ENCODE measurements at regions not wholly inside any gene's neighbourhood (a gene's known extent, or its start where the extent isn't known, plus 50 kb on each side); places are given as distances from the start of the nearest gene placed in this dataset.

- H3K4me1 ChIP-seq (ENCODE audit: control insufficient read depth in 5 of 5, insufficient read depth in 5 of 5, low read length in 5 of 5): peaks cover 0 to 33% (median 0%) of the 10 kb centered on the region in 5 donors
- no peaks in the 10 kb centered on the region for H3K36me3 ChIP-seq (ENCODE audit: control insufficient read depth in 4 of 4, insufficient read depth in 4 of 4, low read length in 4 of 4)
- H3K9me3 ChIP-seq (ENCODE audit: control insufficient read depth in 4 of 4, insufficient read depth in 3 of 4, low read length in 3 of 4): peaks cover 0 to 2% (median 0%) of the 10 kb centered on the region in 4 donors
- no peaks in the 10 kb centered on the region for H3K27me3 ChIP-seq (ENCODE audit: control insufficient read depth in 3 of 3, insufficient read depth in 3 of 3, low read length in 2 of 3)
- TF ChIP-seq CTCF (IDR thresholded peaks at IDR 0.05; ENCODE audit: control extremely low read depth, extremely low read depth): no peak
- WGBS, 2 donors: 60 to 62% methylated on average over 5 of the region's 5 CpGs
- no peak overlapping the region for H3K4me3 ChIP-seq
- H3K9ac ChIP-seq (ENCODE audit: insufficient read depth in 1 of 2, low read length in 2 of 2): no peak overlapping the region
- no peak for ATAC-seq (ENCODE audit: insufficient read depth, low FRiP score)
- H3K27ac ChIP-seq (ENCODE audit: low read depth in 1 of 2, low read length in 1 of 2): no peak overlapping the region
- DNase-seq: no peak
Observed at GRCh38 chr12:98372340-98373024, 142.9 kb upstream of the TMPO start.

- H3K36me3 ChIP-seq (ENCODE audit: control insufficient read depth in 4 of 4, insufficient read depth in 4 of 4, low read length in 4 of 4): no peaks in the 10 kb centered on the region
- peaks cover 0 to 33% (median 0%) of the 10 kb centered on the region in 5 donors for H3K4me1 ChIP-seq (ENCODE audit: control insufficient read depth in 5 of 5, insufficient read depth in 5 of 5, low read length in 5 of 5)
- DNase-seq (peak in 2 of 3 donors; percentile 77 to 81), ATAC-seq (ENCODE audit: insufficient read depth, low FRiP score) (peak; percentile 41)
- H3K9ac ChIP-seq (ENCODE audit: insufficient read depth in 1 of 2, low read length in 2 of 2): no peak overlapping the region
- no peak overlapping the region for H3K27ac ChIP-seq (ENCODE audit: low read depth in 1 of 2, low read length in 1 of 2)
- WGBS, 2 donors: 51 to 61% methylated on average over 2 of the region's 2 CpGs
- H3K27me3 ChIP-seq (ENCODE audit: control insufficient read depth in 3 of 3, insufficient read depth in 3 of 3, low read length in 2 of 3): no peaks in the 10 kb centered on the region
- H3K4me3 ChIP-seq: no peak overlapping the region
- TF ChIP-seq CTCF (IDR thresholded peaks at IDR 0.05; ENCODE audit: control extremely low read depth, extremely low read depth): peak; percentile 28
- peaks cover 0 to 2% (median 0%) of the 10 kb centered on the region in 4 donors for H3K9me3 ChIP-seq (ENCODE audit: control insufficient read depth in 4 of 4, insufficient read depth in 3 of 4, low read length in 3 of 4)
Observed at GRCh38 chr12:98373025-98373554, 142.3 kb upstream of the TMPO start.

GRCh38 chr12:98374007-98374406, 141.4 kb upstream of the TMPO start:
- Histone ChIP-seq H3K36me3 (ENCODE audit: control insufficient read depth in 4 of 4, insufficient read depth in 4 of 4, low read length in 4 of 4) (no peaks in the 10 kb centered on the region), H3K27ac (ENCODE audit: low read depth in 1 of 2, low read length in 1 of 2) (no peak overlapping the region), H3K4me3 (no peak overlapping the region), H3K9me3 (ENCODE audit: control insufficient read depth in 4 of 4, insufficient read depth in 3 of 4, low read length in 3 of 4) (peaks cover 0 to 2% (median 0%) of the 10 kb centered on the region in 4 donors), H3K4me1 (ENCODE audit: control insufficient read depth in 5 of 5, insufficient read depth in 5 of 5, low read length in 5 of 5) (peaks cover 0 to 33% (median 0%) of the 10 kb centered on the region in 5 donors), H3K9ac (ENCODE audit: insufficient read depth in 1 of 2, low read length in 2 of 2) (no peak overlapping the region), H3K27me3 (ENCODE audit: control insufficient read depth in 3 of 3, insufficient read depth in 3 of 3, low read length in 2 of 3) (no peaks in the 10 kb centered on the region)
- ATAC-seq (ENCODE audit: insufficient read depth, low FRiP score) (no peak), DNase-seq (peak; percentile 33 to 67 (median 66))
- no peak for TF ChIP-seq CTCF (IDR thresholded peaks at IDR 0.05; ENCODE audit: control extremely low read depth, extremely low read depth)
- WGBS, 2 donors: 32 to 59% methylated on average over 1 of the region's 1 CpG
